Neural cell (in vitro differentiated cells): ENCODE measurements at regions not wholly inside any gene's neighbourhood (a gene's known extent, or its start where the extent isn't known, plus 50 kb on each side); places are given as distances from the start of the nearest gene placed in this dataset.

ENCODE experiments used
- H2AFZ ChIP-seq: fragments of 200-600, 300-800 bp; sonication (generic), shearing (Covaris generic); 2 replicates; pipeline ENCODE4 v1.6.0; 2014; ENCODE audit warnings: low read depth, mild to moderate bottlenecking, antibody characterized with exemption, low read length, moderate library complexity
- H3F3A ChIP-seq: fragments of 200-600 bp; shearing (Covaris generic); 2 replicates; pipeline ENCODE4 v1.6.1; 2016; ENCODE audit warnings: mild to moderate bottlenecking, moderate library complexity, mixed read lengths, antibody characterized with exemption, low read length; ENCODE audit not compliant: insufficient read depth, poor library complexity, severe bottlenecking
- H3K27ac ChIP-seq: fragments of 200-600, 300-800 bp; sonication (generic), shearing (Covaris generic); 2 replicates; pipeline ENCODE4 v1.5.1; 2014; ENCODE audit warnings: mild to moderate bottlenecking, low read length, moderate library complexity
- H3K27me3 ChIP-seq: fragments of 300-800, 200-600 bp; sonication (generic), shearing (Covaris generic); 2 replicates; pipeline ENCODE4 v1.6.0; 2014; ENCODE audit warnings: mild to moderate bottlenecking, low read depth, low read length, moderate library complexity; ENCODE audit not compliant: insufficient read depth
- H3K36me3 ChIP-seq: fragments of 300-800, 200-600 bp; sonication (generic), shearing (Covaris generic); 2 replicates; pipeline ENCODE4 v1.5.1; 2014; ENCODE audit warnings: mild to moderate bottlenecking, antibody characterized with exemption, low read length, moderate library complexity; ENCODE audit not compliant: insufficient read depth
- H3K4me2 ChIP-seq: fragments of 300-800, 200-600 bp; sonication (generic), shearing (Covaris generic); 2 replicates; pipeline ENCODE4 v1.6.0; 2014; ENCODE audit warnings: mild to moderate bottlenecking, low read length
- H3K4me3 ChIP-seq: fragments of 300-800, 200-600 bp; sonication (generic), shearing (Covaris generic); 2 replicates; pipeline ENCODE4 v1.5.1; 2014; ENCODE audit warnings: mild to moderate bottlenecking, low read length, moderate library complexity
- H3K79me2 ChIP-seq: fragments of 200-600 bp; shearing (Covaris generic); replicated peaks from 2 replicates; pipeline ENCODE4 v1.6.0; 2014; ENCODE audit warnings: mild to moderate bottlenecking, low read length, moderate library complexity; ENCODE audit not compliant: insufficient read depth
- H3K9ac ChIP-seq: fragments of 300-800, 200-600 bp; sonication (generic), shearing (Covaris generic); 2 replicates; pipeline ENCODE4 v1.6.1; 2016; ENCODE audit warnings: mild to moderate bottlenecking, low read length, mixed read lengths
- H3K9me2 ChIP-seq: fragments of 200-600 bp; shearing (Covaris generic); 2 replicates; pipeline ENCODE4 v1.6.1; 2016; ENCODE audit warnings: mild to moderate bottlenecking, low read length, mixed read lengths; ENCODE audit not compliant: insufficient read depth
- H3K9me3 ChIP-seq: fragments of 200-600, 300-800 bp; sonication (generic), shearing (Covaris generic); 2 replicates; pipeline ENCODE4 v1.6.1; 2016; ENCODE audit warnings: mild to moderate bottlenecking, mixed run types, low read length, moderate library complexity, mixed read lengths
- H4K20me1 ChIP-seq: fragments of 200-600 bp; shearing (Covaris generic); 2 replicates; pipeline ENCODE4 v1.6.1; 2016; ENCODE audit warnings: mild to moderate bottlenecking, mixed run types; ENCODE audit not compliant: insufficient read depth
- CTCF ChIP-seq: fragments of 450-650 bp; IDR thresholded peaks from 2 replicates; pipeline ENCODE4 v1.5.1; 2014; ENCODE audit warnings: antibody characterized with exemption, mild to moderate bottlenecking, moderate library complexity; ENCODE audit not compliant: poor library complexity, severe bottlenecking
- EP300 ChIP-seq: fragments of 450-650 bp; conservative IDR thresholded peaks from 2 replicates; pipeline ENCODE4 v1.6.1; 2014; ENCODE audit warnings: antibody characterized with exemption, mild to moderate bottlenecking, moderate library complexity; ENCODE audit not compliant: poor library complexity, severe bottlenecking
- EZH2 ChIP-seq: fragments of 200-600, 300-800 bp; shearing (Covaris generic), sonication (generic); IDR thresholded peaks from 2 replicates; pipeline ENCODE4 v1.6.1; 2014; ENCODE audit warnings: antibody characterized with exemption, low read length, borderline replicate concordance, mild to moderate bottlenecking; ENCODE audit not compliant: insufficient read depth, poor library complexity, severe bottlenecking
- MXI1 ChIP-seq: fragments of 450-650 bp; conservative IDR thresholded peaks from 2 replicates; pipeline ENCODE4 v1.6.1; 2014; ENCODE audit warnings: antibody characterized with exemption, mild to moderate bottlenecking; ENCODE audit not compliant: poor library complexity, severe bottlenecking
- POLR2AphosphoS5 ChIP-seq: IDR thresholded peaks from 2 replicates; pipeline ENCODE4 v1.6.1; 2012
- RAD21 ChIP-seq: fragments of 450-650 bp; conservative IDR thresholded peaks from 2 replicates; pipeline ENCODE4 v1.6.1; 2014; ENCODE audit warnings: antibody characterized with exemption, mild to moderate bottlenecking, moderate library complexity
- REST ChIP-seq: IDR thresholded peaks from 2 replicates; pipeline ENCODE4 v1.6.1; 2012; ENCODE audit warnings: borderline replicate concordance
- SMC3 ChIP-seq: fragments of 450-650 bp; conservative IDR thresholded peaks from 2 replicates; pipeline ENCODE4 v1.6.1; 2014; ENCODE audit warnings: antibody characterized with exemption, mild to moderate bottlenecking, moderate library complexity; ENCODE audit not compliant: poor library complexity
- TAF1 ChIP-seq: IDR thresholded peaks from 2 replicates; pipeline ENCODE4 v1.6.1; 2012; ENCODE audit warnings: low read depth

DNA sequence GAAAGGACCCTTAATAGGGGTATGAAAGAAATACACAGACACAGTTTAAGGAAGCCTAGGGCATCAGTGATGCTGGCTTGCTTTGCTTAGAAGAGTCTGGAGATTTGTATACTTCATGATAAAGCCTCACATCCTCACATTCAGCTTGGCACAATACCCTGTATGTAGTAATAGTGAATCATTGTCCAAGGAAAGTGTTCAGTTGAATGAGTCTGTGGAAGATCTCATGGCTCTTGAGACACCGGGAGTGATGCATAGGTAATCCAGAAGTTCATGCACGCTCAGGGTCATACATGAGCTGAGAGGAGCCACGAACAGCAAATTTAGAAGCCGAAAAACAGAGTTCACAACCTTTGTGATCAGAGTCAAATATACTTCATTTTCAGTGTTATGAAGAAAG, 537.2 kb upstream of the TMPRSS15 start:
- TF ChIP-seq REST (no peak), SMC3 (no peak), EP300 (no peak), POLR2AphosphoS5 (no peak)
- H3K4me3 ChIP-seq = no peak overlapping the region
- no peaks in the 10 kb centered on the region for H4K20me1 ChIP-seq
- H3K9me3 ChIP-seq = no peaks in the 10 kb centered on the region
- no peak overlapping the region for H3K4me2 ChIP-seq
- no peaks in the 10 kb centered on the region for H3K36me3 ChIP-seq
- H3F3A ChIP-seq = no peaks in the 10 kb centered on the region
- no peaks in the 10 kb centered on the region for H3K9me2 ChIP-seq
- H2AFZ ChIP-seq = no peak overlapping the region
- no peak overlapping the region for H3K9ac ChIP-seq
- no peaks in the 10 kb centered on the region for H3K79me2 ChIP-seq
- no peak overlapping the region for H3K27ac ChIP-seq
- H3K27me3 ChIP-seq = no peaks in the 10 kb centered on the region

GRCh38 chr21:18950045-18950740, 546.6 kb upstream of the TMPRSS15 start:
- Histone ChIP-seq H3K9me3 (no peaks in the 10 kb centered on the region), H3K27me3 (no peaks in the 10 kb centered on the region), H3K79me2 (no peaks in the 10 kb centered on the region), H3K36me3 (no peaks in the 10 kb centered on the region), H3K27ac (no peak overlapping the region), H3F3A (peaks cover 10% of the 10 kb centered on the region), H3K9me2 (no peaks in the 10 kb centered on the region), H3K4me3 (no peak overlapping the region), H3K4me2 (no peak overlapping the region), H2AFZ (no peak overlapping the region), H3K9ac (no peak overlapping the region), H4K20me1 (no peaks in the 10 kb centered on the region)
- no peak for TF ChIP-seq RAD21
- TF ChIP-seq EZH2 = no peak
- no peak for TF ChIP-seq MXI1
- no peak for TF ChIP-seq CTCF
- no peak for TF ChIP-seq TAF1
- no peak for TF ChIP-seq POLR2AphosphoS5
- no peak for TF ChIP-seq SMC3
- TF ChIP-seq EP300 = no peak
- no peak for TF ChIP-seq REST
